Smooth muscle cell (in vitro differentiated cells): ENCODE measurements at regions not wholly inside any gene's neighbourhood (a gene's known extent, or its start where the extent isn't known, plus 50 kb on each side); places are given as distances from the start of the nearest gene placed in this dataset.

Experiments
- DNase-seq: peaks from one replicate; lab custom pipeline; 2025; ENCODE audit not compliant: unreplicated experiment; lab: John Stamatoyannopoulos, UW
- H2AFZ ChIP-seq: fragments of 200-600 bp; sonication (generic); 2 replicates; pipeline ENCODE4 v1.6.0; 2016; ENCODE audit warnings: antibody characterized with exemption, low read depth, mild to moderate bottlenecking
- H3F3A ChIP-seq: fragments of 200-600 bp; sonication (generic); 2 replicates; pipeline ENCODE4 v1.6.0; 2017; ENCODE audit warnings: antibody characterized with exemption, low read depth
- H3K27ac ChIP-seq: fragments of 200-600 bp; sonication (generic); 2 replicates; pipeline ENCODE4 v1.5.1; 2016; ENCODE audit warnings: low read depth, mild to moderate bottlenecking
- H3K27me3 ChIP-seq: fragments of 200-600 bp; sonication (generic); 2 replicates; pipeline ENCODE4 v1.6.1; 2016; ENCODE audit warnings: low read depth, mild to moderate bottlenecking
- H3K36me3 ChIP-seq: fragments of 200-600 bp; sonication (generic); 2 replicates; pipeline ENCODE4 v1.5.1; 2016; ENCODE audit warnings: low read depth
- H3K4me1 ChIP-seq: fragments of 200-600 bp; sonication (generic); 2 replicates; pipeline ENCODE4 v1.5.1; 2016; ENCODE audit warnings: low read depth
- H3K4me2 ChIP-seq: fragments of 200-600 bp; sonication (generic); 2 replicates; pipeline ENCODE4 v1.6.0; 2016; ENCODE audit warnings: mild to moderate bottlenecking
- H3K4me3 ChIP-seq: fragments of 200-600 bp; sonication (generic); 2 replicates; pipeline ENCODE4 v1.5.1; 2016; ENCODE audit warnings: mild to moderate bottlenecking
- H3K79me2 ChIP-seq: fragments of 200-600 bp; sonication (generic); 2 replicates; pipeline ENCODE4 v1.6.0; 2016; ENCODE audit warnings: low read depth, mild to moderate bottlenecking
- H3K9ac ChIP-seq: fragments of 200-600 bp; sonication (generic); 2 replicates; pipeline ENCODE4 v1.6.0; 2016; ENCODE audit warnings: low read depth
- H3K9me3 ChIP-seq: fragments of 200-600 bp; sonication (generic); replicated peaks from 2 replicates; pipeline ENCODE4 v1.5.1; 2016; ENCODE audit warnings: low read depth
- H4K20me1 ChIP-seq: fragments of 200-600 bp; sonication (generic); 2 replicates; pipeline ENCODE4 v1.6.0; 2016; ENCODE audit warnings: low read depth
- CTCF ChIP-seq: fragments of 200-600 bp; sonication (generic); IDR thresholded peaks from 2 replicates; pipeline ENCODE4 v1.5.1; 2017; ENCODE audit warnings: borderline replicate concordance, mild to moderate bottlenecking, antibody characterized with exemption; ENCODE audit not compliant: insufficient read depth, poor library complexity, severe bottlenecking
- WGBS: methylation state at CpG from one replicate; pipeline ENCODE4 v1.1.7; 2016; ENCODE audit warnings: low lambda C conversion rate; 5-methylcytosine and 5-hydroxymethylcytosine counted together

GRCh38 chr6:113669606-113670005 lies 187.5 kb upstream of the MARCKS start:
- 82% methylated on average over 2 of the region's 2 CpGs for WGBS

GRCh38 chr6:113671421-113671820 lies 185.7 kb upstream of the MARCKS start:
- Histone ChIP-seq H3K4me3 (no peak overlapping the region), H3K27ac (no peak overlapping the region), H3K9me3 (no peaks in the 10 kb centered on the region), H3F3A (no peaks in the 10 kb centered on the region), H3K27me3 (no peaks in the 10 kb centered on the region), H2AFZ (no peak overlapping the region), H3K4me1 (peaks cover 21% of the 10 kb centered on the region), H3K9ac (no peak overlapping the region), H3K4me2 (no peak overlapping the region), H4K20me1 (no peaks in the 10 kb centered on the region), H3K79me2 (no peaks in the 10 kb centered on the region), H3K36me3 (no peaks in the 10 kb centered on the region)
- no peak for DNase-seq
- 23% methylated on average over 1 of the region's 1 CpG for WGBS
- TF ChIP-seq CTCF = no peak

More at GRCh38 chr6:113669606-113670005, 187.5 kb upstream of the MARCKS start:
- Histone ChIP-seq H3K36me3 (no peaks in the 10 kb centered on the region), H3F3A (no peaks in the 10 kb centered on the region), H2AFZ (no peak overlapping the region), H3K79me2 (no peaks in the 10 kb centered on the region), H3K27ac (no peak overlapping the region), H3K4me1 (peaks cover 21% of the 10 kb centered on the region), H3K9me3 (no peaks in the 10 kb centered on the region), H3K9ac (no peak overlapping the region), H3K4me2 (no peak overlapping the region), H3K27me3 (no peaks in the 10 kb centered on the region), H3K4me3 (no peak overlapping the region), H4K20me1 (no peaks in the 10 kb centered on the region)
- DNase-seq = no peak
- TF ChIP-seq CTCF = no peak

- Histone ChIP-seq H4K20me1 (no peaks in the 10 kb centered on the region), H3K9me3 (no peaks in the 10 kb centered on the region), H3K27me3 (no peaks in the 10 kb centered on the region), H3K36me3 (no peaks in the 10 kb centered on the region), H2AFZ (no peak overlapping the region), H3K4me1 (peaks cover 21% of the 10 kb centered on the region), H3K79me2 (no peaks in the 10 kb centered on the region), H3K9ac (no peak overlapping the region), H3K4me2 (no peak overlapping the region), H3F3A (no peaks in the 10 kb centered on the region), H3K27ac (no peak overlapping the region), H3K4me3 (no peak overlapping the region)
- 69% methylated on average over 8 of the region's 8 CpGs for WGBS
- TF ChIP-seq CTCF = no peak
- no peak for DNase-seq
Measured at GRCh38 chr6:113672491-113673149, 184.5 kb upstream of the MARCKS start.

- peaks cover 21% of the 10 kb centered on the region for H3K4me1 ChIP-seq
- no peak overlapping the region for H3K4me2 ChIP-seq
- no peak overlapping the region for H3K27ac ChIP-seq
- H3K27me3 ChIP-seq = no peaks in the 10 kb centered on the region
- no peaks in the 10 kb centered on the region for H3K9me3 ChIP-seq
- no peak overlapping the region for H2AFZ ChIP-seq
- no peaks in the 10 kb centered on the region for H3K79me2 ChIP-seq
- no peaks in the 10 kb centered on the region for H3F3A ChIP-seq
- TF ChIP-seq CTCF = no peak
- DNase-seq = no peak
- WGBS = 90% methylated on average over 4 of the region's 4 CpGs
- H3K9ac ChIP-seq = no peak overlapping the region
- H4K20me1 ChIP-seq = no peaks in the 10 kb centered on the region
- H3K36me3 ChIP-seq = no peaks in the 10 kb centered on the region
- H3K4me3 ChIP-seq = no peak overlapping the region
Measured at GRCh38 chr6:113674075-113674474, 183.1 kb upstream of the MARCKS start.
